SKM-1 treated with dmso at 0.1 percent for 144 hours (cell line): ENCODE measurements at regions not wholly inside any gene's neighbourhood (a gene's known extent, or its start where the extent isn't known, plus 50 kb on each side); places are given as distances from the start of the nearest gene placed in this dataset.

Experiments
- DNase-seq: peaks from one replicate; lab custom pipeline; 2025; ENCODE audit not compliant: unreplicated experiment; lab: John Stamatoyannopoulos, UW

GRCh38 chr13:73421310-73421912, 362.6 kb downstream of the KLF5 start:
- no peak for DNase-seq

GRCh38 chr13:73419186-73419585, 360.4 kb downstream of the KLF5 start:
- no peak for DNase-seq

GRCh38 chr13:73417012-73417615, 358.3 kb downstream of the KLF5 start:
- no peak for DNase-seq

- no peak for DNase-seq
Measured at GRCh38 chr13:73416093-73416492, 357.3 kb downstream of the KLF5 start.

- DNase-seq, result no peak
Measured at GRCh38 chr13:73413656-73414055, 354.9 kb downstream of the KLF5 start.

GRCh38 chr13:73412933-73413332, 354.1 kb downstream of the KLF5 start:
- DNase-seq, result no peak

- no peak for DNase-seq
Measured at GRCh38 chr13:73411067-73411809, 352.4 kb downstream of the KLF5 start.

- DNase-seq, result no peak
Measured at GRCh38 chr13:73406454-73406853, 347.6 kb downstream of the KLF5 start.

- no peak for DNase-seq
Measured at GRCh38 chr13:73404581-73404980, 345.8 kb downstream of the KLF5 start.

- DNase-seq, result no peak
Measured at GRCh38 chr13:73403355-73404120, 344.7 kb downstream of the KLF5 start.

GRCh38 chr13:73401769-73402168, 343.0 kb downstream of the KLF5 start:
- no peak for DNase-seq

- DNase-seq, result no peak
Measured at GRCh38 chr13:73399347-73400216, 340.8 kb downstream of the KLF5 start.

GRCh38 chr13:73397496-73398305, 338.9 kb downstream of the KLF5 start:
- DNase-seq, result no peak

- DNase-seq, result no peak
Measured at GRCh38 chr13:73394066-73394465, 335.3 kb downstream of the KLF5 start.

GRCh38 chr13:73390100-73390499, 331.3 kb downstream of the KLF5 start:
- no peak for DNase-seq

GRCh38 chr13:73388586-73388985, 329.8 kb downstream of the KLF5 start:
- DNase-seq, result no peak

- no peak for DNase-seq
Measured at GRCh38 chr13:73387318-73387717, 328.5 kb downstream of the KLF5 start.

- DNase-seq, result no peak
Measured at GRCh38 chr13:73385848-73386247, 327.0 kb downstream of the KLF5 start.

- DNase-seq, result no peak
Measured at GRCh38 chr13:73372666-73373627, 314.1 kb downstream of the KLF5 start.
